ENCODE measurements at regions not wholly inside any gene's neighbourhood (a gene's known extent, or its start where the extent isn't known, plus 50 kb on each side); places are given as distances from the start of the nearest gene placed in this dataset.
A peak's percentile ranks its signal among the peaks of the same experiment; 100 is the strongest.

DNA sequence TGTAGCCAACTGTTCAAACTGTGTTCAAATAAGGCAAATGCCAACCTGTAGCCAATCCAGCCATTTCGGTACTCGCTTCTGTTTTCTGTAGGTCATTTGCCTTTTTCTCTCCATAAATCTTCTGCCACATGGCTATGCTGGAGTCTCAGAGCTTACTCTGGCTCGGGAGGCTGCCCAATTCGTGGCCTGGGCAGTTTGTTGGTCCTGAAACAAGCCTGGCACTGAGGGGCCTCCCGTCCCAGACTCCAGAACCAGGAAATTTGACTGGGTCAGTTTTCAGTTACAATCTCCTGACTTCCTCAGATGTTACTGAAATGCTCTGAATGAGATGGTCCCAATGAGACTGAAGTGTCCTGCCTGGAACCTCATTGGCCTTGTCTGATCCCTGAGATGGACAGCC is 120.8 kb upstream of the NPAS2 start:
- DNase-seq (ENCODE audit: low read depth, low spot score) = no peak
- TF ChIP-seq, protein P1, sequence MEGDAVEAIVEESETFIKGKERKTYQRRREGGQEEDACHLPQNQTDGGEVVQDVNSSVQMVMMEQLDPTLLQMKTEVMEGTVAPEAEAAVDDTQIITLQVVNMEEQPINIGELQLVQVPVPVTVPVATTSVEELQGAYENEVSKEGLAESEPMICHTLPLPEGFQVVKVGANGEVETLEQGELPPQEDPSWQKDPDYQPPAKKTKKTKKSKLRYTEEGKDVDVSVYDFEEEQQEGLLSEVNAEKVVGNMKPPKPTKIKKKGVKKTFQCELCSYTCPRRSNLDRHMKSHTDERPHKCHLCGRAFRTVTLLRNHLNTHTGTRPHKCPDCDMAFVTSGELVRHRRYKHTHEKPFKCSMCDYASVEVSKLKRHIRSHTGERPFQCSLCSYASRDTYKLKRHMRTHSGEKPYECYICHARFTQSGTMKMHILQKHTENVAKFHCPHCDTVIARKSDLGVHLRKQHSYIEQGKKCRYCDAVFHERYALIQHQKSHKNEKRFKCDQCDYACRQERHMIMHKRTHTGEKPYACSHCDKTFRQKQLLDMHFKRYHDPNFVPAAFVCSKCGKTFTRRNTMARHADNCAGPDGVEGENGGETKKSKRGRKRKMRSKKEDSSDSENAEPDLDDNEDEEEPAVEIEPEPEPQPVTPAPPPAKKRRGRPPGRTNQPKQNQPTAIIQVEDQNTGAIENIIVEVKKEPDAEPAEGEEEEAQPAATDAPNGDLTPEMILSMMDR (IDR thresholded peaks at IDR 0.05; ENCODE audit: low read depth, low read length) = no peak
- Histone ChIP-seq H3K9me3 (ENCODE audit: control insufficient read depth, insufficient read depth, low read length) (no peaks in the 10 kb centered on the region; the same call in 1 of the 2 replicates), H3K27me3 (ENCODE audit: control insufficient read depth, insufficient read depth, low read length) (peaks cover 21% of the 10 kb centered on the region), H3K4me3 (ENCODE audit: low read depth, low read length) (no peak overlapping the region), H3K27ac (ENCODE audit: low read depth, low read length) (no peak overlapping the region)
- ChIA-PET POLR2A (no interaction called here), CTCF (no interaction called here)

DNA sequence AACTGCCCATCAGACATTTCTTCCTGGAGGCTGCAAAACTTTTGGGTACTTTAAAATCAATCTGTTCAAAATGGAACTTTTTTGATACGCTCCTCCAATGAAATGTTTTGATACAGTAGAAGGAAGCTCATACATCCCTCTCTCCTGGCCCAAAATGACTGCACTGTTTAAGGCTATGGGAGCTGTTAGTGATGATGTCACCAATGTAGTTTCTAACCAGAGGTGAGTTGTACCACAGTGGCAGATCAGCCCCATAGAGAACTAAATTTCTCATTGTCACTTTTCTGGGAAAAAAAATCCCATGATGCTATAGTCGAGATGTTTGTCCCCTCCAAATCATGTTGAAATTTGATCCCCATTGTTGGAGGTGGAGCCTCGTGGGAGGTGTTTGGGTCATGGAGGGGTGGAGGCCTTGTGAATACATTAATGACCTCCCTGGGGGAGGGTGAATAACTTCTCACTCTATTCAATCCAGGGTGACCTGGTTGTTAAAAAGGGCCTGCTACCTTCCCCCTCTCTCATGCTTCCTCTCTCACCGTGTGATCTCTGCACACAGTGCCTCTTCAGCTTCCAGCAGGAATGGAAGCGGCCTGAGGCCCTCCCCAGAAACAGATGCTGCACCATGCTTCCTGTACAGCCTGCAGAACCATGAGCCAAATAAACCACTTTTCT is 117.4 kb upstream of the NPAS2 start:
- POLR2A ChIA-PET = no interaction called here
- CTCF ChIA-PET = no interaction called here
- Histone ChIP-seq H3K4me3 (ENCODE audit: low read depth, low read length) (no peak overlapping the region), H3K9me3 (ENCODE audit: control insufficient read depth, insufficient read depth, low read length) (no peaks in the 10 kb centered on the region; the same call in 1 of the 2 replicates), H3K27me3 (ENCODE audit: control insufficient read depth, insufficient read depth, low read length) (peaks cover 30% of the 10 kb centered on the region), H3K27ac (ENCODE audit: low read depth, low read length) (no peak overlapping the region)
- no peak for DNase-seq (ENCODE audit: low read depth, low spot score)
- TF ChIP-seq, protein P1 (IDR thresholded peaks at IDR 0.05; ENCODE audit: low read depth, low read length) = no peak

DNA sequence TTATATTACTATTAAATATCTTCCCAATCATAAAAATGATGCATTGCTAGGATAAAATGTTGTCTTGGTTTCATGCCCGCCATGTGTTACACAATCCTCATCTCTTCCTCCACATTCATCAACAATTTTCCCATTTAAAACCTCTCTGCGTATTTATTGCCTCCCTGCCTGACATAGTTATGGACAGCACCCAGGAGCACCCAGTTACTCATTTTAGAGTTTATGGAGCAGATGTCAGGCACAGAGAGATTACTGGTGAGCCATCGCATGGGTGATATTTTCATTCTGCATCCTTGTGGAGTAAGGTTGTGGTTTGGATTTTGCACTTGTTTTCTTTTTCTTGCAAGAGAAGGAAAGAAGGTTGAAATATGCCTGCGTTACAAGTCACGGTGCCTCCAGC is 116.7 kb upstream of the NPAS2 start:
- DNase-seq (ENCODE audit: low read depth, low spot score) = no peak
- H3K27ac ChIP-seq (ENCODE audit: low read depth, low read length) = no peak overlapping the region
- TF ChIP-seq, protein P1 (IDR thresholded peaks at IDR 0.05; ENCODE audit: low read depth, low read length) = no peak
- CTCF ChIA-PET = no interaction called here
- POLR2A ChIA-PET = no interaction called here
- no peak overlapping the region for H3K4me3 ChIP-seq (ENCODE audit: low read depth, low read length)
- H3K9me3 ChIP-seq (ENCODE audit: control insufficient read depth, insufficient read depth, low read length) = no peaks in the 10 kb centered on the region; the same call in 1 of the 2 replicates
- peaks cover 30% of the 10 kb centered on the region for H3K27me3 ChIP-seq (ENCODE audit: control insufficient read depth, insufficient read depth, low read length)

DNA sequence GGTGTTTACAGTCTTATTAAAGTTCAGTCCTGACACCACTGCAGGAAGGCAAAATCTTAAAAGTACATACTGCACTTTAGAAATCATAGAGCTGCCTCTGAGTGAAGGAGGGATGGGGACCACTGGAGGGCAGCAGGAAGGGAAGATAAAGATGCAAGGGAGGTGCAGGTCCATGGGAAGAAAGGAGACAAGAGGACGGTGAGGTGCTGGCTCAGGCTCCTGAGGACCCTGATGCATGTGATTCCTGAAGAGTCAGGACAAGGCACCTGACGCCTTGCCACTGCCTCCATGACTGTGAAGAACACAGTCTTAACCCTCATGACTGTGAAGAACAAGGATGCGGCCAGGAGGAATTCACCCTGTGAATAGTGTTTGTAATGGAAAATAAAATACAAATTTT is 116.2 kb upstream of the NPAS2 start:
- Histone ChIP-seq H3K27me3 (ENCODE audit: control insufficient read depth, insufficient read depth, low read length) (peaks cover 30% of the 10 kb centered on the region), H3K9me3 (ENCODE audit: control insufficient read depth, insufficient read depth, low read length) (no peaks in the 10 kb centered on the region; the same call in 1 of the 2 replicates), H3K27ac (ENCODE audit: low read depth, low read length) (no peak overlapping the region), H3K4me3 (ENCODE audit: low read depth, low read length) (no peak overlapping the region)
- CTCF ChIA-PET = no interaction called here
- TF ChIP-seq, protein P1 (IDR thresholded peaks at IDR 0.05; ENCODE audit: low read depth, low read length) = 0 out of 2 replicates have a peak, but pooled peaks have one; percentile 10
- POLR2A ChIA-PET = no interaction called here
- no peak for DNase-seq (ENCODE audit: low read depth, low spot score)

DNA sequence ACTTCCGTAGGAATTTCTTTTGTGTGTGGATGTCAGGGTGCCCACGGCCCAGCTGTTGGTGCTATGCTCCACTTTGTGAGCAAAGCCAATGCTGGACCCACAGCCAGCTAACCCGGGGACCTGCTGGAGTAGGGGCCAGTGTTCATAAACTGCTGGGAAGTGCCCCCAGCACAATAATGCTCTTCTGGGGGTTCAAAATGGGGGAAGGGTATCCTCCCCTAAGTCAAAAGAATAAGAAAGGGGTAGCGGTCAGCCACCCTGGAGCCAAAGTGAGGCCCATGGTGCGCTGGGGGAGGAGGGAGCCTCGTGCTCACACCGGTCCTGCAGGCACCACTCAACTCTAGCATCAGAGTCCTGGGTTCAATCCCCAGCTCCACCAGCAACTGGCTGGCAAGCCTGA is 115.8 kb upstream of the NPAS2 start:
- Histone ChIP-seq H3K9me3 (ENCODE audit: control insufficient read depth, insufficient read depth, low read length) (no peaks in the 10 kb centered on the region; the same call in 1 of the 2 replicates), H3K27me3 (ENCODE audit: control insufficient read depth, insufficient read depth, low read length) (peaks cover 30% of the 10 kb centered on the region), H3K4me3 (ENCODE audit: low read depth, low read length) (no peak overlapping the region), H3K27ac (ENCODE audit: low read depth, low read length) (no peak overlapping the region)
- TF ChIP-seq, protein P1 (IDR thresholded peaks at IDR 0.05; ENCODE audit: low read depth, low read length) = no peak
- no peak for DNase-seq (ENCODE audit: low read depth, low spot score)
- ChIA-PET POLR2A (no interaction called here), CTCF (no interaction called here)
